Lung (tissue), 11 donors: ENCODE measurements at regions not wholly inside any gene's neighbourhood (a gene's known extent, or its start where the extent isn't known, plus 50 kb on each side); places are given as distances from the start of the nearest gene placed in this dataset.

Experiments
- ATAC-seq: fragments of 200-7000 bp; cut with Tn5 transposase; one replicate; pipeline ENCODE4 v1.9.1; 2020; ENCODE audit warnings: moderate number of reproducible peaks; ENCODE audit not compliant: insufficient read depth, low FRiP score
- DNase-seq, 3 donors: peaks; one replicate each; pipeline ENCODE4 v3.0.0-alpha.2; 2013 to 2017
- H3K27ac ChIP-seq, 2 donors: one replicate each; pipeline ENCODE4 v1.5.1; 2013; ENCODE audit warnings: mild to moderate bottlenecking in 2 of 2, moderate library complexity in 2 of 2, control low read depth in 1 of 2, inconsistent platforms in 1 of 2, low read depth in 1 of 2, low read length in 1 of 2
- H3K27me3 ChIP-seq, 3 donors: one replicate each; pipeline ENCODE4 v1.5.1; 2013; ENCODE audit warnings: low read length in 2 of 3; ENCODE audit not compliant: control insufficient read depth in 3 of 3, insufficient read depth in 3 of 3
- H3K36me3 ChIP-seq, 4 donors: one replicate each; pipeline ENCODE4 v1.5.1; 2013; ENCODE audit warnings: low read length in 4 of 4, mild to moderate bottlenecking in 1 of 4, moderate library complexity in 1 of 4; ENCODE audit not compliant: control insufficient read depth in 4 of 4, insufficient read depth in 4 of 4
- H3K4me1 ChIP-seq, 5 donors: one replicate each; pipeline ENCODE4 v1.5.1; 2013; ENCODE audit warnings: low read length in 5 of 5, mild to moderate bottlenecking in 2 of 5, moderate library complexity in 1 of 5; ENCODE audit not compliant: control insufficient read depth in 5 of 5, insufficient read depth in 5 of 5
- H3K4me3 ChIP-seq: one replicate; pipeline ENCODE4 v1.5.1; 2013; ENCODE audit warnings: mild to moderate bottlenecking, control low read depth, moderate library complexity
- H3K9ac ChIP-seq, 2 donors: one replicate each; pipeline ENCODE4 v1.5.1; 2013; ENCODE audit warnings: low read length in 2 of 2, control low read depth in 1 of 2; ENCODE audit not compliant: insufficient read depth in 1 of 2
- H3K9me3 ChIP-seq, 4 donors: one replicate each; pipeline ENCODE4 v1.5.1; 2013; ENCODE audit warnings: low read length in 3 of 4, mild to moderate bottlenecking in 1 of 4, moderate library complexity in 1 of 4; ENCODE audit not compliant: control insufficient read depth in 4 of 4, insufficient read depth in 3 of 4
- CTCF ChIP-seq: IDR thresholded peaks from 2 replicates; pipeline ENCODE4 v1.5.1; 2012; ENCODE audit warnings: mild to moderate bottlenecking; ENCODE audit errors: control extremely low read depth, extremely low read depth
- WGBS, 2 donors: extraction: QIAGEN DNeasy Blood & Tissue Kit; methylation state at CpG; one replicate each; pipeline ENCODE4 v1.1.7; 2013; 5-methylcytosine and 5-hydroxymethylcytosine counted together
- donor health status: control.
- donor health status: control.
- donor health status: Bipolar disorder and iron deficiency.
- donor health status: healthy.
- donor health status: DM: yes; HTN: yes; CAD: no.

- WGBS, 2 donors: 68 to 82% methylated on average over 12 of the region's 12 CpGs
- Histone ChIP-seq H3K36me3 (no peaks in the 10 kb centered on the region), H3K4me3 (no peak overlapping the region), H3K9ac (no peak overlapping the region), H3K9me3 (no peaks in the 10 kb centered on the region), H3K27me3 (no peaks in the 10 kb centered on the region), H3K4me1 (peaks cover 0 to 20% (median 13%) of the 10 kb centered on the region in 5 donors), H3K27ac (no peak overlapping the region)
- ATAC-seq (no peak), DNase-seq (no peak)
- TF ChIP-seq CTCF: no peak
Observed at GRCh38 chr3:193795062-193795690, 202.2 kb downstream of the OPA1 start.

GRCh38 chr3:193796089-193796488 is 203.1 kb downstream of the OPA1 start:
- no peaks in the 10 kb centered on the region for H3K27me3 ChIP-seq
- H3K4me3 ChIP-seq: no peak overlapping the region
- no peak for TF ChIP-seq CTCF
- WGBS, 2 donors: 93 to 94% methylated on average over 10 of the region's 10 CpGs
- no peak overlapping the region for H3K27ac ChIP-seq
- no peak overlapping the region for H3K9ac ChIP-seq
- no peaks in the 10 kb centered on the region for H3K9me3 ChIP-seq
- no peaks in the 10 kb centered on the region for H3K36me3 ChIP-seq
- ATAC-seq (no peak), DNase-seq (no peak)
- peaks cover 0 to 18% (median 10%) of the 10 kb centered on the region in 5 donors for H3K4me1 ChIP-seq

GRCh38 chr3:193797566-193797965 is 204.6 kb downstream of the OPA1 start:
- H3K9me3 ChIP-seq: no peaks in the 10 kb centered on the region
- no peak overlapping the region for H3K4me3 ChIP-seq
- H3K27me3 ChIP-seq: no peaks in the 10 kb centered on the region
- DNase-seq (no peak), ATAC-seq (no peak)
- H3K4me1 ChIP-seq: peaks cover 0 to 17% (median 5%) of the 10 kb centered on the region in 5 donors
- 63 to 84% methylated on average over 5 of the region's 5 CpGs for WGBS, 2 donors
- no peak for TF ChIP-seq CTCF
- no peaks in the 10 kb centered on the region for H3K36me3 ChIP-seq
- no peak overlapping the region for H3K9ac ChIP-seq
- H3K27ac ChIP-seq: no peak overlapping the region

- Histone ChIP-seq H3K9ac (no peak overlapping the region), H3K4me3 (no peak overlapping the region), H3K9me3 (no peaks in the 10 kb centered on the region), H3K36me3 (no peaks in the 10 kb centered on the region), H3K4me1 (peaks cover 0 to 17% (median 5%) of the 10 kb centered on the region in 5 donors), H3K27ac (no peak overlapping the region), H3K27me3 (no peaks in the 10 kb centered on the region)
- no peak for TF ChIP-seq CTCF
- WGBS, 2 donors: 80 to 92% methylated on average over 4 of the region's 4 CpGs
- no peak for ATAC-seq
- no peak for DNase-seq
Observed at GRCh38 chr3:193798051-193798450, 205.0 kb downstream of the OPA1 start.
